Ovary (tissue), 7 donors: ENCODE measurements at regions not wholly inside any gene's neighbourhood (a gene's known extent, or its start where the extent isn't known, plus 50 kb on each side); places are given as distances from the start of the nearest gene placed in this dataset.

Source experiments
- DNase-seq, 5 donors: peaks; one replicate each; pipeline ENCODE4 v3.0.0-alpha.2; 2019 to 2020
- H3K27ac ChIP-seq, 2 donors: fragments of 200-600 bp; one replicate each; pipeline versions ENCODE4 v1.5.1 to v1.8.0; 2019 to 2022
- H3K27me3 ChIP-seq: fragments of 200-600 bp; one replicate; pipeline ENCODE4 v1.8.0; 2022
- H3K36me3 ChIP-seq: fragments of 200-600 bp; sonication (generic); one replicate; pipeline ENCODE4 v1.5.1; 2019
- H3K4me1 ChIP-seq: one replicate; pipeline ENCODE4 v1.8.1; 2013; ENCODE audit warnings: mild to moderate bottlenecking, moderate library complexity; ENCODE audit not compliant: insufficient read depth
- H3K4me3 ChIP-seq: fragments of 200-600 bp; sonication (generic); one replicate; pipeline ENCODE4 v1.5.1; 2017
- H3K9me3 ChIP-seq, 2 donors: fragments of 200-600 bp in 1 of 2; sonication (generic) in 1 of 2; one replicate each; pipeline versions ENCODE4 v1.5.1 to v1.8.1; 2013 to 2019; ENCODE audit warnings: mild to moderate bottlenecking in 1 of 2, moderate library complexity in 1 of 2
- CTCF ChIP-seq, 3 donors: fragments of 450-650 bp in 2 of 3; fragments of 200-600 bp in 1 of 3; IDR thresholded peaks; one replicate each; pipeline versions ENCODE4 v1.5.1 to v1.8.0; 2016 to 2022; ENCODE audit warnings: antibody characterized with exemption in 3 of 3, mild to moderate bottlenecking in 1 of 3
- EP300 ChIP-seq: sonication (generic); formaldehyde crosslinking; IDR thresholded peaks from one replicate; pipeline ENCODE4 v1.6.1; 2017; ENCODE audit warnings: antibody characterized with exemption
- POLR2A ChIP-seq: fragments of 450-650 bp; IDR thresholded peaks from one replicate; pipeline ENCODE4 v1.6.1; 2017; ENCODE audit warnings: antibody characterized with exemption, mild to moderate bottlenecking, moderate library complexity
- WGBS, 3 donors: extraction: QIAGEN DNeasy Blood & Tissue Kit in 1 of 3; methylation state at CpG; one replicate each; pipeline versions ENCODE4 v1.1.5 to v1.1.7; 2013 to 2017; 5-methylcytosine and 5-hydroxymethylcytosine counted together
- intact Hi-C, 4 donors: fragments of 100-400 bp; cut with DNase I; formaldehyde crosslinking; loops; one replicate each; pipeline versions ENCODE4 v1.11.0 to v1.15.1; 2022 to 2023
- donor health status: DM: no; HTN: no; CAD: no; lungs with moderate emphysema.
- donor health status: DM: no; HTN: no; CAD: no.
- donor health status: Bipolar disorder and iron deficiency.
- donor health status: DM: no; HTN: no; CAD: no.
- donor health status: DM: yes; HTN: yes; CAD: no.

- 70 to 82% (median 76%) methylated on average over 3 of the region's 3 CpGs for WGBS, 3 donors
- intact Hi-C loops, result no loop called here
- no peaks in the 10 kb centered on the region for H3K27me3 ChIP-seq
These were observed 559.8 kb upstream of the TECRL start for GRCh38 chr4:64969081-64969480.

GRCh38 chr4:64967286-64967685 is 558.0 kb upstream of the TECRL start:
- DNase-seq, result no peak
- H3K4me1 ChIP-seq, result no peaks in the 10 kb centered on the region
- no peak for TF ChIP-seq EP300
- no peak for TF ChIP-seq POLR2A
- TF ChIP-seq CTCF (IDR thresholded peaks at IDR 0.05), result no peak
- no peaks in the 10 kb centered on the region for H3K9me3 ChIP-seq
- intact Hi-C loops, result no loop called here
- H3K4me3 ChIP-seq, result no peak overlapping the region
- WGBS, 3 donors, result 49 to 60% (median 54%) methylated on average over 2 of the region's 2 CpGs
- H3K27ac ChIP-seq, result no peak overlapping the region
- no peaks in the 10 kb centered on the region for H3K36me3 ChIP-seq
- H3K27me3 ChIP-seq, result no peaks in the 10 kb centered on the region

More at GRCh38 chr4:64969081-64969480, 559.8 kb upstream of the TECRL start:
- no peaks in the 10 kb centered on the region for H3K9me3 ChIP-seq
- H3K36me3 ChIP-seq, result no peaks in the 10 kb centered on the region
- no peaks in the 10 kb centered on the region for H3K4me1 ChIP-seq
- DNase-seq, result no peak
- H3K4me3 ChIP-seq, result no peak overlapping the region
- H3K27ac ChIP-seq, result no peak overlapping the region
- TF ChIP-seq CTCF (IDR thresholded peaks at IDR 0.05), result no peak
- TF ChIP-seq POLR2A, result no peak
- TF ChIP-seq EP300, result no peak

GRCh38 chr4:64960516-64960915 is 551.3 kb upstream of the TECRL start:
- no peak for DNase-seq
- no peaks in the 10 kb centered on the region for H3K9me3 ChIP-seq
- no peaks in the 10 kb centered on the region for H3K27me3 ChIP-seq
- H3K4me3 ChIP-seq, result no peak overlapping the region
- TF ChIP-seq CTCF (IDR thresholded peaks at IDR 0.05), result no peak
- TF ChIP-seq POLR2A, result no peak
- no peak overlapping the region for H3K27ac ChIP-seq
- 70 to 75% (median 75%) methylated on average over 4 of the region's 4 CpGs for WGBS, 3 donors
- H3K36me3 ChIP-seq, result no peaks in the 10 kb centered on the region
- no peaks in the 10 kb centered on the region for H3K4me1 ChIP-seq
- intact Hi-C loops, result no loop called here

- Histone ChIP-seq H3K9me3 (no peaks in the 10 kb centered on the region), H3K27me3 (no peaks in the 10 kb centered on the region), H3K4me1 (no peaks in the 10 kb centered on the region), H3K36me3 (no peaks in the 10 kb centered on the region), H3K4me3 (no peak overlapping the region), H3K27ac (no peak overlapping the region)
- TF ChIP-seq EP300 (no peak), POLR2A (no peak), CTCF (IDR thresholded peaks at IDR 0.05) (no peak)
- WGBS, 3 donors, result 57 to 71% (median 68%) methylated on average over 3 of the region's 3 CpGs
- intact Hi-C loops, result no loop called here
- DNase-seq, result no peak
These were observed 531.4 kb upstream of the TECRL start for GRCh38 chr4:64940698-64941097.
